ENCODE measurements at regions not wholly inside any gene's neighbourhood (a gene's known extent, or its start where the extent isn't known, plus 50 kb on each side); places are given as distances from the start of the nearest gene placed in this dataset.

DNA sequence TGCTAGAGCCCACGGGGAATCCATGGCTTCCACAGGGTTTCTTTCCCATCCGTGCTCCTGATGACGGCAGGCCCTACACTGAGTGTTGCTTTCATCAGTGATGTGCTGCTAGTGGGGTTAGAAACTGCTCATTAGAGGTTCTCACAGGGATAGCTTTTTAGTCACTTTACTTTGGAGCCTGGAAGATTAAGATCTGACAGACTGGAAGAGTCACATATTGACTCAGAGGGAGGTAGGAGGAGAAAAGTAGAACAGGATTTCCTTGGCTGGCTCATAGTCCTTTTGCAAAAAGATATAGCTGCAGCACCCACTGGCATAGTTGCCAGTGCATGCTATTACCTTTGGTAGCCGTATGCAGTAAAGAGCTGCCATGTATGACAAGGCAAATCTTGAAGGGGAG is 890.3 kb downstream of the C6orf118 start:
- in situ Hi-C loops (cut with HindIII; ENCODE audit: low pct_unique_long_range_greater_than_20kb, low sequenced_read_pairs) = no loop called here
- no peak for DNase-seq (ENCODE audit: low read depth, low spot score)

GRCh38 chr6:164418262-164418588 is 891.2 kb downstream of the C6orf118 start:
- no peak for DNase-seq (ENCODE audit: low read depth, low spot score)
- in situ Hi-C loops (cut with HindIII; ENCODE audit: low pct_unique_long_range_greater_than_20kb, low sequenced_read_pairs) = no loop called here

DNA sequence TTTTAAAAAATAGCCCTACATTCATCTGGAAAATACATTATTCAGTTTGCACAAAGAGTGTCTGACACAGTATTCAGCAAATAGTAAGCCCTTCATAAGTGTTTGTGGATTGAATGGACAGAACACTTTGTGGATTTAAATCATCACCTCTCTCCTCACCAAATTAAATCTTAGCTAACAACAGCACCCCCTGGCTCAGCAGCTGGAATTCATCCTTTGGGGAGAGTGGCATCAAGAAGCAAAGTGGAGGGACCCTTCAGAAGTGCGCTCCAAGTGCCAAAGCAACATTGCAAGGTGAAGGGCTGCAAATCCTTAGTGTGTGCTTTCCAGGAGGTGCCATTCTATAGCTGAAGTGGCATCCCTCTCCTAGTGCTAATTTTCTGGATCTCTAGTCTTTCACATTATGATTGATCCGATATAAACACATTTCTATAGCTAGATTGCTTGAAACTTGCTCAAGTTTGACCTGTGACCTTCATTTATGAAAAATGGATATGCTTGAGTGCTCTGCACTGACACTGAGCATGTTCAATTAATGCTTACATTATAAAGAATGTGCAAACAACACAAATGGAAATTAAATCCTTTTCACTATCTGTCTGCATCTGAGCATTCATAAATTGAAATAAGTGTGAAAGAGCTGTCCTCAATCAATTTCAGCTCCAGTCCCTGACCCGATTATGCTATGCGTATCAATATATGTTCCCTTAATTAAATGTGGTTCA is 891.7 kb downstream of the C6orf118 start:
- in situ Hi-C loops (cut with HindIII; ENCODE audit: low pct_unique_long_range_greater_than_20kb, low sequenced_read_pairs) = no loop called here
- DNase-seq (ENCODE audit: low read depth, low spot score) = no peak

- peak; percentile 85 for DNase-seq (ENCODE audit: low read depth, low spot score)
- in situ Hi-C loops (cut with HindIII; ENCODE audit: low pct_unique_long_range_greater_than_20kb, low sequenced_read_pairs) = no loop called here
Observed at GRCh38 chr6:164415832-164416563, 893.4 kb downstream of the C6orf118 start.

- DNase-seq (ENCODE audit: low read depth, low spot score) = no peak
- in situ Hi-C loops (cut with HindIII; ENCODE audit: low pct_unique_long_range_greater_than_20kb, low sequenced_read_pairs) = no loop called here
Observed at GRCh38 chr6:164414695-164415094, 894.7 kb downstream of the C6orf118 start.

DNA sequence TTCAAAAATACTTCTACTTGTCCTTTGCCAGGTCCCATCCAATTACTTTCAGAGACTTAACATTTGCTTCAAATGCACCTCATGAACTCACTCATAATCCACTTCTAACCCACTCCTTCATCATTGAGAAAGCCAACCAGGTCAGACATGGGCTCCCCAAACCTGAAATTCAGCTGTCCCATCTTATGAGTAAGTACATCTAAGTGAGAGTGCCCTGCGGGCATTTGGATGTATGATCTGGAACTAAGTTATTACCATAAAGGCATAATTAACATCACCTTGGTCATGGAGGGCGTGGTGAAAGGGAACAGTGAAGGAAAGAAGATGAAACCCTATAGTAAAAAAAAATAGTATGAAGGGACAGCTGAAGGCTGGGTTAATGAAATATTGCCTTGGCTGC is 896.8 kb downstream of the C6orf118 start:
- in situ Hi-C loops (cut with HindIII; ENCODE audit: low pct_unique_long_range_greater_than_20kb, low sequenced_read_pairs) = no loop called here
- no peak for DNase-seq (ENCODE audit: low read depth, low spot score)

DNA sequence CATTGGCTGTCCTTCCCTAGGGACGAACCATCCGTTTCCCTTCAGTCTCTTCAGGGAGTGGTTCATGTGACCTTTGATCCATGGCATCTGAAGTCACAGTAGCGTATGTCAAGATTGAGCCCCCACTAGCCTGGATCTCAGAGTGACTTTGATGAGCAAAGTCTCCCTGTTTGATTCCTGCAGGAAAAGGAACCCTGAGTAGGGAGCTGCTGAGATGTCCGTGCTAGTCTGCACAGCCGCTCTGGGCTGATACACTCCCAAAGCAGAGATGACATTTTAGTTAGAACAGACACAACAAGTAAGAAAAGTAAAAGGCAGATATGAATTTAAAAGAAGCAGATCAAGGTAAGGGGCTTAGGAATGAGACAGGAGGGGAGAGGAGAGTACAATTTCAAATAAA is 899.4 kb downstream of the C6orf118 start:
- DNase-seq (ENCODE audit: low read depth, low spot score) = no peak
- in situ Hi-C loops (cut with HindIII; ENCODE audit: low pct_unique_long_range_greater_than_20kb, low sequenced_read_pairs) = no loop called here

DNA sequence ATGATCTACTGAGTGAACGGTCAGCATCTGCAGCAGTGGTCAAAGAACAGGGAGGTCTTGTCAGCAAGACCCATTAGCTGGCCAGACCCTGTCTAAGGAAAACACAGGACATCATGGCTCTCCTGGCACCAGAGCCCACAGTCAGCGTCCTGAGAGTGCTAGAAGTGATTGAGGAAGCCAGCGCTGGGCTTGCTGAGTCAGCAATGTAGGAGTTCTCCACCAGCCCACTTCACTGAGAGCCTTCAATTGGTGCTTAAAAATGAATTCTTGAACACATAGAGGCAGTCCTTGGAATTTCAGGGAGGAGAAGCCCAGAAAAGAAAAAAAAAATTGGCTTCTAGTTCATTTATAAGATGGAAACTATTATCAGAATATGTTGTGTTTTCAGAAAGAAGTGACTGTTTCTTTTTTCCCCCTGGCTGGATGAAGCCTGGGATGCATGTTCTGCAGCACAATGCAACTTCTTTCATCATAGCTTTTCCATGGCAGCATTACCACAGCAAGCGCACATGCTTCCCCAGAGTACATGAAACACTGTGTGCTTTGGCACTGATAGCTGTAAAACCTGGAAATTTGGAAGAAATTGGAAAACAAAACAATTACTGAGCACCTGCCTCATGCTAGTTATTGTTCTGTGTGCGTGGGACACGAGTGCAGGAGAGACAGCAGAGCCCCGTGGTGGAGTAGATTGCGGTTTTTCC is 899.9 kb downstream of the C6orf118 start:
- no peak for DNase-seq (ENCODE audit: low read depth, low spot score)
- in situ Hi-C loops (cut with HindIII; ENCODE audit: low pct_unique_long_range_greater_than_20kb, low sequenced_read_pairs) = no loop called here

DNA sequence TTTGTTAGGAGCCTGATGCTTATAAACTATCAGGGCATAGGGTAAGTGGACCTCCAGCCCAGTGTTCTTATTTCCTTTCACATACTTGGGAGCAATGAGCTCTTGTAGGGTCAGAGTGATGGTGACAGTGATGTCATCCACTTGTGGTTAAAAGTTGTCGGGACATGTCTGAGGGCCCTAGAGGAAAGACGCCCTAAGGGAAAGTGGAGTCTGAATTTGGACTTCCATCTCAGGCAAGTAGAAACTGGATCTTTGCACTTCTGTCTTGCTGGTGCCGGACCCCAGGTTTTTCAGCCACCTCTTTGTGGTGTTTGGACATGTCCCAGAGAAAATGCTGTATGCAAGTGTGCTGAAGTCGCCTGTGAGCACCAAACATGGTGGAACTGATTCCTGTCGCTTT is 900.5 kb downstream of the C6orf118 start:
- in situ Hi-C loops (cut with HindIII; ENCODE audit: low pct_unique_long_range_greater_than_20kb, low sequenced_read_pairs) = no loop called here
- no peak for DNase-seq (ENCODE audit: low read depth, low spot score)

- no peak for DNase-seq (ENCODE audit: low read depth, low spot score)
- in situ Hi-C loops (cut with HindIII; ENCODE audit: low pct_unique_long_range_greater_than_20kb, low sequenced_read_pairs) = no loop called here
Observed at GRCh38 chr6:164404812-164405488, 904.5 kb downstream of the C6orf118 start.

DNA sequence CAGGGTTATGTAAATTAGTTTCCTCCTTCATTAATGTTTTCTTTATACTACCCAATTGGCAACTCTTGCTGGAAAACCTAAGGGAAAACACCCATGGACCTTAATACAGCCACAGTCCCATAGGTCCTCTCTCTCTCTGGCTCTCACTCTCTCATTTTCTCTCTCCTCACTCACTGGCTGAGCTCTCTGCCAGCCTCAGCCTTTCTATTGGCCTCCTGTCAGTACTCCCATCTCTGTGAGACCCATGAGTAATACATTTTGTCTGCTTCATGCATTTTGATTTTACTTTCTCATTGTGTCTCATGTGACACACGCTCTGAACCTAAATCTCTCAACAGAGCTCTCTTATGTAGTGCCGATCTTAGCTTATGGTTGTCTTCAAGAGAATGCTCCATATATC is 907.5 kb downstream of the C6orf118 start:
- DNase-seq (ENCODE audit: low read depth, low spot score) = peak; percentile 70
- in situ Hi-C loops (cut with HindIII; ENCODE audit: low pct_unique_long_range_greater_than_20kb, low sequenced_read_pairs) = no loop called here

DNA sequence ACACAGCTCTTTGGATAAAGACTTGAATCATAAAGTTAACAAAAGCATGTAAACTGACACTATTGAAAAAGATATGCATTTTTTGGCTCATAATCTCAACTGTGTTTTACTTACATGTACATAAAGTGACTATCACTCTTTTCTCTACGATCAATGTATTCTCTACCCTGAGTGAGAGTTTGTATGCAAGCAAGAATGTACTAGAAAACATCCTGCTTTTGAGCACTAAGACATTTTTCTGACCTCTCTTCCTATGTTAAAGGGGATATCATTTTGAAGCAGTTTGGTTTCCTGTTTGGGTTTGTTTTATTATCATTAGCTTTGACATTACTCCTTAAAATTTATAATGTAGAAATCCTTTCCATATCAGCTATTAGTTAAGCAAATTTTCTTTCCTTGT is 910.8 kb downstream of the C6orf118 start:
- in situ Hi-C loops (cut with HindIII; ENCODE audit: low pct_unique_long_range_greater_than_20kb, low sequenced_read_pairs) = no loop called here
- no peak for DNase-seq (ENCODE audit: low read depth, low spot score)

GRCh38 chr6:164396071-164397047 is 913.0 kb downstream of the C6orf118 start:
- peak; percentile 93 for DNase-seq (ENCODE audit: low read depth, low spot score)
- in situ Hi-C loops (cut with HindIII; ENCODE audit: low pct_unique_long_range_greater_than_20kb, low sequenced_read_pairs) = no loop called here

DNA sequence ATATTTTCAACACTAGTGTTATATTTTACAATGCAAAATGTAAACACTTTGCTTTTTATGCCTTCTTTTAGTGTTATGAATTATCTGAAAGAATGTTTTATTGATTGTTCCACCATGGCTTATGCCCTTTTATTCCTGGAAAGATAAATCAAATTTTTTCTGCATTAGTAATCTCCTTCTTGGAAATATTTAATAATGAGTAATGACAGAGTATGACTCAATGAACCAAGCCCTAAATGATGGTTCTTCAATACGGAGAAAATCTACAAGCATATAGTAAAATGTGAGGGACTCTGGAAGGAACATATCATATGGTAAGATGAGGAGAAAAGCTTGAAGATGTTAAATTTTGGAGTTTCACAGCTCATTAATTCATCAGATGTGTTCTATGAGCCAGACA is 929.6 kb downstream of the C6orf118 start:
- DNase-seq (ENCODE audit: low read depth, low spot score) = no peak
- in situ Hi-C loops (cut with HindIII; ENCODE audit: low pct_unique_long_range_greater_than_20kb, low sequenced_read_pairs) = no loop called here

GRCh38 chr6:164378330-164378729 is 931.1 kb downstream of the C6orf118 start:
- DNase-seq (ENCODE audit: low read depth, low spot score) = no peak
- in situ Hi-C loops (cut with HindIII; ENCODE audit: low pct_unique_long_range_greater_than_20kb, low sequenced_read_pairs) = no loop called here

DNA sequence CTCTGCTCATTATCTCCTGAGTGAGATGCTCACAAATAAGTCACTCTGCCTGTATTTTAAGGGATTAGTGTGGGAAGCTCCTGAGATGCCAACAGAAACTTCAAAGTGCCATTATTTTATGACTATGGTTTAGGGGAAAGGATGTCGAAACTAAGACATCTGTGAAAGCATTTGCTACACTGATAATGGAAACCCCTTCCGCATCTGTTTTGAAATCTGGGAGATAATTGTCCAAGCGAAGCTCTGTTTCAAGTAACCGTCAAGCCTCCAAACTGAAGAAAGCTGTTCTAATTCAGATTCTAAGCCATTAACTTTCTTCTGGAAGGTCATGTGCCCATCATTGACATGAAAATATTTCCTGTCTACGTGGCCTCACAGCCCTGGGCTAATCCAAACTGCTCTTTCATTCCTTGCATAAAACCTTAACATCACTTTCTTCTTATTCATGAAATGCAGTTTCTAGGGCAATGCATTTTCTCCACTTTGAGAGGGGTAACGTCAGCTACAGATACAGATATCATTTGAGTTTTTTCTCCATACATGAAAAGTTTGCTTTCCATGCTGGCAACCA is 932.0 kb downstream of the C6orf118 start:
- peak; percentile 60 for DNase-seq (ENCODE audit: low read depth, low spot score)
- in situ Hi-C loops (cut with HindIII; ENCODE audit: low pct_unique_long_range_greater_than_20kb, low sequenced_read_pairs) = no loop called here

DNA sequence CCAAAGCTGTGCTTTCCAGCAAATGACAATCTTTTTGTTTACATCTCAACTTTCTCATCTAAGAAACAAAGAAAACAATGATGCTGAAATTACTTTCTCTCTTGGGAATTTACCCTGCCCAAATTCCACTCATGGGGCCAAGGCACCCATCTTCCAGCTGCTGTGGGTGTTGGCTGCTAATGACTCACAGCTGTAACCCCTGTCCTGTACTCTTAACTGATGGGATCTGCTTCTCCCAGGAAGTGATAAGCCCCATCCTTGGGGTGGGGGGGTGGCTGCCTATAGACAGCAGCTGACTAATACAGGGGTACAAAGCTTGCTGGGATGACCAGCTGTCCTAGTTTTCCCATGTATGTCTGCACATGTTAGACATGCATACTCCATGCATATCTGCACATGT is 938.6 kb downstream of the C6orf118 start:
- DNase-seq (ENCODE audit: low read depth, low spot score) = no peak

More for the DNA sequence above, 938.6 kb downstream of the C6orf118 start:
- in situ Hi-C loops (cut with HindIII; ENCODE audit: low pct_unique_long_range_greater_than_20kb, low sequenced_read_pairs) = no loop called here
